Fibroblast of lung (primary cell): ENCODE measurements at regions not wholly inside any gene's neighbourhood (a gene's known extent, or its start where the extent isn't known, plus 50 kb on each side); places are given as distances from the start of the nearest gene placed in this dataset.

Source experiments
- DNase-seq, 2 donors: peaks; one replicate each; pipeline versions ENCODE4 v3.0.0 to v3.0.0-alpha.2; 2010; ENCODE audit warnings: low read depth in 2 of 2
- H2AFZ ChIP-seq: 2 replicates; pipeline ENCODE4 v1.5.1; 2012; ENCODE audit warnings: low read length, control low read depth, inconsistent platforms
- H3K27ac ChIP-seq: 2 replicates; pipeline ENCODE4 v1.5.1; 2011; ENCODE audit warnings: low read length, control low read depth; ENCODE audit not compliant: insufficient read depth
- H3K27me3 ChIP-seq: 2 replicates; pipeline ENCODE4 v1.5.1; 2011; ENCODE audit warnings: mild to moderate bottlenecking, low read length; ENCODE audit not compliant: control insufficient read depth, insufficient read depth
- H3K36me3 ChIP-seq: 2 replicates; pipeline ENCODE4 v1.5.1; 2011; ENCODE audit warnings: low read length; ENCODE audit not compliant: control insufficient read depth, insufficient read depth
- H3K4me1 ChIP-seq: 2 replicates; pipeline ENCODE4 v1.5.1; 2011; ENCODE audit warnings: low read length; ENCODE audit not compliant: control insufficient read depth, insufficient read depth; ENCODE audit errors: extremely low read depth
- H3K4me2 ChIP-seq: 2 replicates; pipeline ENCODE4 v1.5.1; 2011; ENCODE audit warnings: low read length, control low read depth; ENCODE audit not compliant: insufficient read depth; ENCODE audit errors: extremely low read depth
- H3K4me3 ChIP-seq, 4 experiments: fragments of 200-600 bp in 1 of 4; sonication (generic) in 1 of 4; replicated peaks in 1 of 4; 2 replicates each; pipeline ENCODE4 v1.5.1; 2011 to 2016; ENCODE audit warnings: low read length in 4 of 4, low read depth in 3 of 4, mild to moderate bottlenecking in 3 of 4, control low read depth in 2 of 4, inconsistent platforms in 1 of 4, mixed read lengths in 1 of 4; ENCODE audit not compliant: insufficient read depth in 1 of 4; ENCODE audit errors: control extremely low read depth in 1 of 4
- H3K79me2 ChIP-seq: 2 replicates; pipeline ENCODE4 v1.5.1; 2012; ENCODE audit warnings: mild to moderate bottlenecking, low read length, inconsistent platforms; ENCODE audit not compliant: control insufficient read depth, insufficient read depth
- H3K9ac ChIP-seq: 2 replicates; pipeline ENCODE4 v1.5.1; 2011; ENCODE audit warnings: mild to moderate bottlenecking, low read length, control low read depth; ENCODE audit not compliant: insufficient read depth
- H3K9me3 ChIP-seq: 2 replicates; pipeline ENCODE4 v1.5.1; 2012; ENCODE audit warnings: low read depth, low read length; ENCODE audit not compliant: control insufficient read depth, insufficient read depth
- H4K20me1 ChIP-seq: 2 replicates; pipeline ENCODE4 v1.5.1; 2011; ENCODE audit warnings: low read length; ENCODE audit not compliant: control insufficient read depth, insufficient read depth; ENCODE audit errors: extremely low read depth
- CTCF ChIP-seq, 2 donors: IDR thresholded peaks in 1 of 2; conservative IDR thresholded peaks in 1 of 2; 1 replicate in 1 of 2; 2 replicates in 1 of 2; pipeline ENCODE4 v1.5.1; 2011 to 2012; ENCODE audit warnings: low read length in 2 of 2, control low read depth in 1 of 2, inconsistent platforms in 1 of 2, low read depth in 1 of 2, mild to moderate bottlenecking in 1 of 2
- EZH2 ChIP-seq: IDR thresholded peaks from 2 replicates; pipeline ENCODE4 v1.5.1; 2012; ENCODE audit warnings: low read length, control low read depth, mild to moderate bottlenecking; ENCODE audit errors: missing control alignments

DNA sequence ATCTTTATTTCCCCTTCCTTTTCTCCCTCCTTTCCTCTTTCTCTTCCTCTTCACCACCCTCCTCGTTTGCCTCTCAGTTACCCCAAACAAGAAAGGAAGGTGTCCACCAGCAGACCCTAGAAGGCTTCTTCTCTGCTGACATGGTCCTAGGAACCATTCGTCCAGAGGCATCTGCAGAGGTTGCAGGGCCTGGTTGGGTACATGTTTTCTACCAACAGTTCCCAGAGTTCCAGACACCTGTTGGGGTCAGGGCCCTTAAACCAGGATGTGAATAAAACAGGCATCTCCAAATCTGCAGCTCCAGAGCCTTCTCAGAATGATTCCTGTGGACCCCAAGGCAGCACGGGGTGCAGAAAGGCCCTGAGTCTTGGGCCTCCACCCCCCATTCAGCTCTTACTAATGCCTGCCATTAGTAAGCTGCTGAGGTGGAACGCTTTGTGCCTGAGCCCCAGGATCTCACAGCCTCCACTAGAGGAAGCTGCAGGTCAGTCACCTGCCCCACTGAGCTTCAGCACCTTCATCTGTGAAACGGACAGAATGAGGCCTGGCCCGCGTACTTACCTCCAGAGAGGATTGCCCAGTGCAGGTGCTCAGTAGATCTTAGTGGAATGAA, 130.4 kb downstream of the DICER1 start:
- Histone ChIP-seq H3K27me3 (no peaks in the 10 kb centered on the region), H3K27ac (no peak overlapping the region), H3K4me1 (no peaks in the 10 kb centered on the region), H2AFZ (no peak overlapping the region), H3K4me2 (no peak overlapping the region), H3K9me3 (no peaks in the 10 kb centered on the region), H3K79me2 (no peaks in the 10 kb centered on the region), H3K9ac (no peak overlapping the region), H4K20me1 (no peaks in the 10 kb centered on the region), H3K4me3 (no peak overlapping the region), H3K36me3 (no peaks in the 10 kb centered on the region)
- TF ChIP-seq EZH2 (no peak), CTCF (conservative IDR thresholded peaks at IDR 0.05 in 1 of 2, IDR thresholded peaks at IDR 0.05 in 1 of 2; ENCODE audit: low read depth in 1 of 2, low read length in 2 of 2) (no peak)
- DNase-seq, result no peak

DNA sequence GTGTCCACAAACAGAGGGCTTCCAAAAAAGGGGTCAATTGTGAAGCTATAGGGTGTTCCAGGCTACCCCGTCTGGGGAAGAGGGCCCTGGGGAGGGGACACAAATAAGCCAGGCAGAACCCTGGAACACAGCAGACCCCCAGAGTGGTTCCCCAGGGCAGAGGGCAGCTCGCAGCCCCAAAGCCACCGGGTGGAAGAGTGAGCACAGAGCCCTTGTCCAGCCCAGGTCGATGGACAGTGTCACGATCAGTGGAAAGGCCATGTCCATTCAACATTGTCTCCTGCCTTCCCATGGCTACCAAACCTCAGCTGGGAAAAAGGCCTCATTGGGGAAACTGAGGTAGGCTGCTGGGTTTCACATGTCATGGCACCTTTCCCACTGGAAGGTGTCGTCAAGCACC, 131.4 kb downstream of the DICER1 start:
- Histone ChIP-seq H3K27ac (no peak overlapping the region), H3K9me3 (no peaks in the 10 kb centered on the region), H3K27me3 (no peaks in the 10 kb centered on the region), H3K9ac (no peak overlapping the region), H3K79me2 (no peaks in the 10 kb centered on the region), H3K4me2 (no peak overlapping the region), H4K20me1 (no peaks in the 10 kb centered on the region), H3K36me3 (no peaks in the 10 kb centered on the region), H3K4me1 (no peaks in the 10 kb centered on the region), H2AFZ (no peak overlapping the region), H3K4me3 (no peak overlapping the region)
- DNase-seq, result no peak
- no peak for TF ChIP-seq EZH2
- TF ChIP-seq CTCF (conservative IDR thresholded peaks at IDR 0.05 in 1 of 2, IDR thresholded peaks at IDR 0.05 in 1 of 2; ENCODE audit: low read depth in 1 of 2, low read length in 2 of 2), result no peak

GRCh38 chr14:95025218-95025617, 132.1 kb downstream of the DICER1 start:
- no peak overlapping the region for H3K9ac ChIP-seq
- H3K9me3 ChIP-seq, result no peaks in the 10 kb centered on the region
- H4K20me1 ChIP-seq, result no peaks in the 10 kb centered on the region
- H3K4me1 ChIP-seq, result no peaks in the 10 kb centered on the region
- H3K4me3 ChIP-seq, result no peak overlapping the region
- no peaks in the 10 kb centered on the region for H3K36me3 ChIP-seq
- no peak for DNase-seq
- H3K27me3 ChIP-seq, result no peaks in the 10 kb centered on the region
- H3K27ac ChIP-seq, result no peak overlapping the region
- H2AFZ ChIP-seq, result no peak overlapping the region
- H3K79me2 ChIP-seq, result no peaks in the 10 kb centered on the region
- H3K4me2 ChIP-seq, result no peak overlapping the region
- TF ChIP-seq CTCF (conservative IDR thresholded peaks at IDR 0.05 in 1 of 2, IDR thresholded peaks at IDR 0.05 in 1 of 2; ENCODE audit: low read depth in 1 of 2, low read length in 2 of 2) (no peak), EZH2 (no peak)
